Prostate gland (tissue), 2 donors: ENCODE measurements at regions not wholly inside any gene's neighbourhood (a gene's known extent, or its start where the extent isn't known, plus 50 kb on each side); places are given as distances from the start of the nearest gene placed in this dataset.

Experiments used
- DNase-seq: peaks from one replicate; pipeline ENCODE4 v3.0.0-alpha.2; 2019; ENCODE audit warnings: low spot score
- H3K27ac ChIP-seq, 2 donors: fragments of 200-600 bp; sonication (generic); 2 replicates each; pipeline ENCODE4 v1.5.1; 2017 to 2019
- H3K27me3 ChIP-seq: fragments of 200-600 bp; sonication (generic); replicated peaks from 2 replicates; pipeline ENCODE4 v1.5.1; 2019; ENCODE audit not compliant: insufficient read depth
- H3K36me3 ChIP-seq, 2 donors: fragments of 200-600 bp; sonication (generic); 1 replicate in 1 of 2; 2 replicates in 1 of 2; pipeline versions ENCODE4 v1.5.1 to v1.8.1; 2017 to 2019
- H3K4me1 ChIP-seq: fragments of 200-600 bp; sonication (generic); replicated peaks from 2 replicates; pipeline ENCODE4 v1.5.1; 2019
- H3K4me3 ChIP-seq, 2 donors: fragments of 200-600 bp; sonication (generic); 2 replicates each; pipeline ENCODE4 v1.5.1; 2017 to 2019
- H3K9me3 ChIP-seq: fragments of 200-600 bp; sonication (generic); 2 replicates; pipeline ENCODE4 v1.5.1; 2017
- POLR2A ChIP-seq: fragments of 450-650 bp; IDR thresholded peaks from one replicate; pipeline ENCODE4 v1.6.1; 2016; ENCODE audit warnings: antibody characterized with exemption, mild to moderate bottlenecking
- POLR2AphosphoS5 ChIP-seq: sonication (generic); formaldehyde crosslinking; IDR thresholded peaks from one replicate; pipeline ENCODE4 v1.6.1; 2017; ENCODE audit warnings: antibody characterized with exemption
- WGBS: methylation state at CpG from one replicate; pipeline ENCODE4 v1.1.5; 2018; 5-methylcytosine and 5-hydroxymethylcytosine counted together
- intact Hi-C: fragments of 100-400 bp; cut with DNase I; formaldehyde crosslinking; loops from one replicate; pipeline ENCODE4 v1.14.2; 2022
- TF ChIP-seq, protein P1 (sequence below), 4 experiments: fragments of 200-600 bp in 2 of 4; fragments of 450-650 bp in 2 of 4; sonication (generic) in 2 of 4; IDR thresholded peaks; 1 replicate in 3 of 4; 2 replicates in 1 of 4; pipeline ENCODE4 v1.5.1; 2016 to 2019; ENCODE audit warnings: antibody characterized with exemption in 4 of 4, mild to moderate bottlenecking in 2 of 4, moderate library complexity in 2 of 4

DNA sequence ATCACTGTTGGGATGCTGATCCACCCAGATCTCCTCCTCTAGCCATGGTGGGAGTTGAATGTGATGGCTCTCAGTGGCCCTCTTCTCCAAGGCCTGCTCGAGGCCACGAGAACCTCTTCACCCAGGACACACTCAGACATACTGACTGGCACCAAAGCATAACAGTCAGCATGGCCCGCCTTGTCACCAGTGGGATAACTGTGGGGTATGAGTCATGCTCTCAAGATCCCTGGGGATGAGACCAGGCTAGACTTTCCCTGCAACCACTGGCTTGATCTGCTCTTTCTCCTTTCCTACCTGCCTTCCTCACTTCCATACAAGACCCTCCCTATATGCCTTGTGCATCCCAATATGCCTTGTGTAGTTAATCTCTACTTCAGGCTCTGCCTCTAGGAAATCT lies 66.8 kb downstream of the RIN2 start:
- Histone ChIP-seq H3K36me3 (no peaks in the 10 kb centered on the region), H3K27ac (no peak overlapping the region), H3K27me3 (no peaks in the 10 kb centered on the region), H3K9me3 (no peaks in the 10 kb centered on the region), H3K4me1 (no peaks in the 10 kb centered on the region), H3K4me3 (no peak overlapping the region)
- DNase-seq: no peak
- TF ChIP-seq POLR2A: no peak
- TF ChIP-seq, protein P1, sequence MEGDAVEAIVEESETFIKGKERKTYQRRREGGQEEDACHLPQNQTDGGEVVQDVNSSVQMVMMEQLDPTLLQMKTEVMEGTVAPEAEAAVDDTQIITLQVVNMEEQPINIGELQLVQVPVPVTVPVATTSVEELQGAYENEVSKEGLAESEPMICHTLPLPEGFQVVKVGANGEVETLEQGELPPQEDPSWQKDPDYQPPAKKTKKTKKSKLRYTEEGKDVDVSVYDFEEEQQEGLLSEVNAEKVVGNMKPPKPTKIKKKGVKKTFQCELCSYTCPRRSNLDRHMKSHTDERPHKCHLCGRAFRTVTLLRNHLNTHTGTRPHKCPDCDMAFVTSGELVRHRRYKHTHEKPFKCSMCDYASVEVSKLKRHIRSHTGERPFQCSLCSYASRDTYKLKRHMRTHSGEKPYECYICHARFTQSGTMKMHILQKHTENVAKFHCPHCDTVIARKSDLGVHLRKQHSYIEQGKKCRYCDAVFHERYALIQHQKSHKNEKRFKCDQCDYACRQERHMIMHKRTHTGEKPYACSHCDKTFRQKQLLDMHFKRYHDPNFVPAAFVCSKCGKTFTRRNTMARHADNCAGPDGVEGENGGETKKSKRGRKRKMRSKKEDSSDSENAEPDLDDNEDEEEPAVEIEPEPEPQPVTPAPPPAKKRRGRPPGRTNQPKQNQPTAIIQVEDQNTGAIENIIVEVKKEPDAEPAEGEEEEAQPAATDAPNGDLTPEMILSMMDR (IDR thresholded peaks at IDR 0.05): no peak
- WGBS: 92% methylated on average over 3 of the region's 3 CpGs
- intact Hi-C loops: no loop called here

DNA sequence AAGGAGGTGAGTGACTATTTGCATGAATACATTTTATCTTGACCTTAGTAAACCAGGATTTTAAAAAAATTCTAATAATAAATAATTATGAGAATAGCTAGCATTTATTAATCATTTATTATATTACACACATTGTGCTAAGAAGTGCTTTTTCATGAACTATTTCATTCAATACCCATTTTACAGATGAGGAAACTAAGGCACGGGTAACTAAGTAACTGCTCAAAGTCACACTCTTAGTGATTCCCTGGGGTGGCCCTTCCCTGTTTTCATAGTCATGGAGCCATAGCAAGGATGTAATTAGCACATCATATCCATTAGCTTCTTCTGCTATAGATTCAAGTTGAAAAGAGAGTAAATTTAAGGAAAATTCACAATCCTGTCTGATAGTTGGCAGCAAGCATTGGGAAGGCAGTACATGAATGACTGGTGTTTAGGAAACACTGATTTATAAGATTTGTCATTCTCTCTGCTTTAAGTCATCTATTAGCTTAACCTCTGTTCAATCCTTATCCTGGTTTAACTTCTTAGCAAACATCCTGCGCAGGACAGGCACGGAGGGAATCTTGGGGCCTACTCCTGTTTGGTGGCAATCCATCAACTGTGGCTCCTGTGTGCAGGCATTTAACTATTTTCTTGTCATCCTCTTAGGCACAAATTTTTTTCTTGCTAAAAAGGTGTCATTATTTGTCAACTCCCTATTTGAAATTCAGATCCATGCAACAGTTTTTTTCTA lies 68.3 kb downstream of the RIN2 start:
- intact Hi-C loops: no loop called here
- Histone ChIP-seq H3K36me3 (no peaks in the 10 kb centered on the region), H3K4me3 (no peak overlapping the region), H3K27ac (no peak overlapping the region), H3K27me3 (no peaks in the 10 kb centered on the region), H3K4me1 (no peaks in the 10 kb centered on the region), H3K9me3 (no peaks in the 10 kb centered on the region)
- WGBS: 81% methylated on average over 3 of the region's 3 CpGs
- TF ChIP-seq, protein P1 (IDR thresholded peaks at IDR 0.05): no peak
- TF ChIP-seq POLR2A (no peak), POLR2AphosphoS5 (no peak)
- DNase-seq: no peak

DNA sequence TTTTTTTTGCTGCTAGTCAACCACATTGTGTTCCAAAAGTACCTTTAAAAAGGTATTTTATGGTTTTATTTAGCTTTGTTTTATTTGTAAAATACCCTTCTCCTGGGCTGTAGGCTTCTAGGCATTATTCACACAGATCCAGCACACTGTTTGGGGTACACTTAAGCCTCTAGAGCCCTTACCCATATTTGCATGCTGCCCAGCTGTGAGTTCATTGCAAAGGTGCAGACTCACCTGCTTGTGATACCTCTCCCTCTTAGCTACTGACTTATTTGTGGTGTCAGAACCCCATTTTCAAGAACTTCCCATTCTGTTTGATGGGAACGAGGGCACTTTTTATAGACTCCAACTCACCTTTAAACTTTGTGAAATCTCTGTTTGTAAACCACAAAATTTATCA lies 69.8 kb downstream of the RIN2 start:
- H3K27me3 ChIP-seq: no peaks in the 10 kb centered on the region
- DNase-seq: no peak
- H3K4me3 ChIP-seq: no peak overlapping the region
- no peaks in the 10 kb centered on the region for H3K36me3 ChIP-seq
- TF ChIP-seq, protein P1 (IDR thresholded peaks at IDR 0.05): no peak
- TF ChIP-seq POLR2A: no peak
- no peak for TF ChIP-seq POLR2AphosphoS5
- WGBS: 64% methylated on average over 1 of the region's 1 CpG
- intact Hi-C loops: no loop called here
- H3K9me3 ChIP-seq: no peaks in the 10 kb centered on the region
- H3K4me1 ChIP-seq: no peaks in the 10 kb centered on the region
- H3K27ac ChIP-seq: no peak overlapping the region

DNA sequence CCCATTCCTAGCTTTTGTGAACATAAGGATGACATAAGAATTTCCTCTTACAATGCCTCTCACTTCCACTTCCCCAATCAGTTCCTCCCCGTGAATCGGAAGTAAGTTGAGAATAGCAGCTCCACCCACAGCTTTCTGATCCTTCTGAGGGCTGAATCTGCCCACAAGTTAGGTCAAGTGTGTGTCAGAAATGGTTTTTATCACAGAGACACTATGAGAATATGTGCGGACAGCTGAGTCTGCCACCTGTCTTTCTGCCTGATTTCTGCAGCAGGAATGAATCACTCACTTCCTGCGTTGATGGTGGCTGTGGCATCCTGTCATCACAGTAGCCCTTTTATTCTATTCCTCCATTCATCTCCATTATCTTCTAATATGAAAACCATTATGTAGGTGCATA lies 70.2 kb downstream of the RIN2 start:
- Histone ChIP-seq H3K27me3 (no peaks in the 10 kb centered on the region), H3K36me3 (no peaks in the 10 kb centered on the region), H3K9me3 (no peaks in the 10 kb centered on the region), H3K4me1 (no peaks in the 10 kb centered on the region), H3K27ac (no peak overlapping the region), H3K4me3 (no peak overlapping the region)
- no peak for DNase-seq
- TF ChIP-seq, protein P1 (IDR thresholded peaks at IDR 0.05): no peak
- TF ChIP-seq POLR2A: no peak
- TF ChIP-seq POLR2AphosphoS5: no peak
- intact Hi-C loops: no loop called here
- WGBS: 78% methylated on average over 4 of the region's 4 CpGs

DNA sequence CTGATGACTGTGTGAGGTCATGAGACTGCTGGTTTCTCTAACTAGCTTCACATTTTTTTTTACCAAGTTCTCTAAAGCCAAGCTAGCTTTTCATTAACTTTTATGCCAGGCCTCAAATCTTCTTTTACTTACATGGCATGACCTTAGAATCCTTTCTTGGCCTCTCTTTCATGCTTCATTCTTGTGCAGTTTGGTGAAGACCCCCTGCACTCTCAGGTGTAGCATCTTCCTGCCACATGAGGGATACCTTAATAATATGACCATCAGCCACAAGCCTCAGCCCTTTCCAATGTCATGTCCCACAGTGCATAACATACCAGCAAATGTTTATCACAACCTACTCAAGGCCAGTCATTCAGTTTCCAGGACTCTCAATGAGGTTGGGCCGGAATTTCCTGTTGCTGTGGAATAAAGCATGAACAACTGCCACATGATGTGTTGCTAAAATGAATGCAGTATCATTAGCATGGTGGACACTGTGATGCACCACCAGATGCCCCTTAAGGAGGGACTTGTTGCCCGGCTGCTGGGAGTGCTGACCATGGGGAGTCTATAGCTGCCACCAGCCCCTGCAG lies 72.2 kb downstream of the RIN2 start:
- Histone ChIP-seq H3K4me1 (no peaks in the 10 kb centered on the region), H3K36me3 (no peaks in the 10 kb centered on the region), H3K27me3 (no peaks in the 10 kb centered on the region), H3K4me3 (no peak overlapping the region), H3K27ac (no peak overlapping the region), H3K9me3 (no peaks in the 10 kb centered on the region)
- TF ChIP-seq POLR2A (no peak), POLR2AphosphoS5 (no peak)
- TF ChIP-seq, protein P1 (IDR thresholded peaks at IDR 0.05): no peak
- DNase-seq: no peak
- 100% methylated on average over 2 of the region's 2 CpGs for WGBS
- intact Hi-C loops: no loop called here
